ACC112 (cell line): ENCODE measurements at regions not wholly inside any gene's neighbourhood (a gene's known extent, or its start where the extent isn't known, plus 50 kb on each side); places are given as distances from the start of the nearest gene placed in this dataset.

Experiments
- H2AFZ ChIP-seq: fragments of 200-600 bp; sonication (generic); one replicate; pipeline ENCODE4 v1.6.0; 2017; ENCODE audit warnings: antibody characterized with exemption, low read length; ENCODE audit not compliant: unreplicated experiment
- H3K27ac ChIP-seq: fragments of 200-600 bp; sonication (generic); 2 replicates; pipeline ENCODE4 v1.5.1; 2014; ENCODE audit warnings: low read depth, mild to moderate bottlenecking, antibody characterized with exemption, low read length, moderate library complexity
- H3K27me3 ChIP-seq: fragments of 200-600 bp; sonication (generic); 2 replicates; pipeline ENCODE4 v1.6.1; 2014; ENCODE audit warnings: mild to moderate bottlenecking, antibody characterized with exemption, low read length, moderate library complexity, mixed read lengths; ENCODE audit not compliant: insufficient read depth
- H3K36me3 ChIP-seq: fragments of 200-600 bp; sonication (generic); 2 replicates; pipeline ENCODE4 v1.6.1; 2016; ENCODE audit warnings: mild to moderate bottlenecking, antibody characterized with exemption, low read length, moderate library complexity, mixed read lengths; ENCODE audit not compliant: insufficient read depth
- H3K4me1 ChIP-seq: fragments of 200-600 bp; sonication (generic); one replicate; pipeline ENCODE4 v1.6.1; 2016; ENCODE audit warnings: low read length, mixed read lengths; ENCODE audit not compliant: insufficient read depth, unreplicated experiment, control insufficient read depth
- H3K4me3 ChIP-seq: fragments of 200-600 bp; sonication (generic); 2 replicates; pipeline ENCODE4 v1.5.1; 2014; ENCODE audit warnings: mild to moderate bottlenecking, low read depth, low read length
- H3K79me2 ChIP-seq: fragments of 200-600 bp; sonication (generic); one replicate; pipeline ENCODE4 v1.6.0; 2016; ENCODE audit warnings: low read length; ENCODE audit not compliant: control insufficient read depth, unreplicated experiment, insufficient read depth

DNA sequence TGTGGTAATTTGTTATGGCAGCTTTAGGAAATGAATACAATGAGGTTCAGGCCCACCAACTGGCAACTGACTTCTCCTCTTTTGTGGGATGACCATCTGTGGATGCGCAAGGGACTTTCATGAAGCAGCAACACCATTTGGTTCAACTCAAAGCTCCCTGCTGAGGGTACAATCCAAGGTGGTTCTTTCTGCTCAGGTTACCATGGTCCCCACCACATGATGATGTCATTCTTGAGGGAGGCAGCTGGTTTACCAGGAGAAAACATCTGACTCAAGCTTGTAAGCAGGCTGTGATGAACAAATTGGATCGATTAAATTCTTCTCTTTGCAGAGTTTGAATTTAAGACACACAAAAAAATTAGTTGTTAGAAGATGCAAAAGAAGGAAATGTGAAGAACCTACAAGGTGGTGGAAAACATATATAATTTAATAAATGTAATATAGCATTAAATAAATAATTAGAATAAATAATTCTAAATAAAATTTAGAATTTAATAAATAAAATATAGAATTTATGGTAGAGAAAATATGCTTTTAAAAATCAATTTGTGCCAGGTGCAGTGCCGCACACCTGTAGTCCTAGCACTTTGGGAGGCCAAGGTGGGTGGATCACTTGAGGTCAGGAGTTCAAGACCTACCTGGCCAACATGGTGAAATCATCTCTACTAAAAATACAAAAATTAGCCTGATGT is 67.6 kb upstream of the ANKFN1 start:
- Histone ChIP-seq H3K27ac (no peak overlapping the region), H3K4me3 (no peak overlapping the region), H3K27me3 (0 out of 2 replicates have a peak, but pooled peaks cover 5% of the 10 kb centered on the region), H3K36me3 (no peaks in the 10 kb centered on the region), H3K79me2 (no peaks in the 10 kb centered on the region), H3K4me1 (no peaks in the 10 kb centered on the region), H2AFZ (no peak overlapping the region)

DNA sequence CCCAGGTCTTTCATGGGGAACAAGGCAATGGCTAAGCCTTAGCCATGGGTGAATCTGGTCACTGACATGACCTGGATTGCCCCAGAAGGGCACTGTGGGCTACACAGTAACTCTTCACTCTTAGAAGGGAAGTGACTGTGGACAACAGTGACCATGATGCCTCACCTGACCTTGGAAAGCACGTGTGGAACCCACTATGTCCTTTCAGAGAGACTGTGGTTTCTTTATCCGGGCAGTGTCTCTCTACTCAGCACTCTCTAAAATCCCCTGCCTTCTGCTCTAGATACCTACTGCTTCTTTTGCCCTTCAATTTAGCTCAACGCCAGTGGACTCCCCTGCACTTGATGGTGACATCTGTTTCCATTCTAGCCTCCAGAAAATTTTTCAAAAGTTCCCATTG is 66.1 kb upstream of the ANKFN1 start:
- H3K27ac ChIP-seq = no peak overlapping the region
- H3K79me2 ChIP-seq = no peaks in the 10 kb centered on the region
- peaks cover 10% of the 10 kb centered on the region; the same call in 1 of the 2 replicates for H3K27me3 ChIP-seq
- H3K4me1 ChIP-seq = no peaks in the 10 kb centered on the region
- H2AFZ ChIP-seq = no peak overlapping the region
- no peaks in the 10 kb centered on the region for H3K36me3 ChIP-seq
- H3K4me3 ChIP-seq = no peak overlapping the region

DNA sequence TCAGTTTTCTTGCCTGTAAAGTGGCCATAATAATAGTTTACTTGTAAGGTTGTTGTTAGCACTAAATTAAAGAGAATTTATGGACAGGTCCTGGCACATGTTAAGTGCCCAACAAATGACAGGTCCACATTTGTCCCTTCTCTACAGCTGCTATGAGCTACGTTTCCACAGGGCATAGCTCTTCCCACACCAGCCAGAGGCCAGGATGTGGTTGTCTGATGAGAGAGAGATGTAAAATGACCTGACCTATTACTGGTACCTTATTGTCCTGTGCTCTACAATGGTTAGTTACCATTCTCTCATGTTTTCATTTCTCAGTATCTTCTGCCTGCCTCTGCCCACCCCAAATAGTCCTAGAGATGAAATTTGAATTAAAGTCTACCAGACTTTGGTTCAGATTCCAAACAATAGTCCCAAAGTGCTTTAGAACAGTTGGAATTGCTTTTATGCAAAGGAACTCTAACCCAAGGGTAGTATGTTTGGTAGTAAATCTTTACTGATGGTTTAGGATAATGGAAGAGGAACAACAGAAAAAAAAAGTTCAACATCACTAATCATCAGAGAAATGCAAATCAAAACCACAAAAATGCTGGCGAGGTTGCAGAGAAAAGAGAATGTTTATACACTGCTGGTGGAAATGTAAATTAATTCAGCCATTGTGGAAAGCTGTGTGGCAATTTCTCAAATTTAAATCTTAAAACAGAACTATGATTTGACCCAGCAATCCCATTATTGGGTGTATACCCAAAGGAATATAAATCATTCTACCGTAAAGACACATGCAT is 57.1 kb upstream of the ANKFN1 start:
- H3K36me3 ChIP-seq = no peaks in the 10 kb centered on the region
- H3K79me2 ChIP-seq = no peaks in the 10 kb centered on the region
- peaks cover 26% of the 10 kb centered on the region for H3K27me3 ChIP-seq
- no peak overlapping the region for H2AFZ ChIP-seq
- no peaks in the 10 kb centered on the region for H3K4me1 ChIP-seq
- no peak overlapping the region for H3K4me3 ChIP-seq
- H3K27ac ChIP-seq = no peak overlapping the region

DNA sequence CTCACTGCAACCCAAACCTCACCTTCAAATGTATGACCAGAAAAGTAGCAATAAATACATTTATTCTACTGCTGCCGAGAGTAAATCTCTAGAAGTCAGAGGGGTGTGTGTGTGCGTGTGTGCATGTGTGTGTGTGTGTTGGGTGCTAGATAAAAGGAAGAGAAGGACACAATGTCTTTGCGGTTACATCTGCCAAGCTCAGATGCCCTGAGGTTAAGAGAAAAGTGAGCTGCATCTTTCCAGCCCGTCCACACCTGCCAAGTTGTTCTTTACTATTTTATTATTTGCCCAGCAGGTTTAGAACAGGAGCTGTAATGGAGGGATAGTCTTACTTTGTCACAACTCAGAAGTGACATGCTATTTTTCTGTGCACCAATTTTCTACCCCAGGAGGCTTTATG is 54.5 kb upstream of the ANKFN1 start:
- no peaks in the 10 kb centered on the region for H3K79me2 ChIP-seq
- no peaks in the 10 kb centered on the region for H3K36me3 ChIP-seq
- peaks cover 36% of the 10 kb centered on the region for H3K27me3 ChIP-seq
- H3K27ac ChIP-seq = no peak overlapping the region
- H3K4me3 ChIP-seq = no peak overlapping the region
- H3K4me1 ChIP-seq = no peaks in the 10 kb centered on the region
- H2AFZ ChIP-seq = no peak overlapping the region

DNA sequence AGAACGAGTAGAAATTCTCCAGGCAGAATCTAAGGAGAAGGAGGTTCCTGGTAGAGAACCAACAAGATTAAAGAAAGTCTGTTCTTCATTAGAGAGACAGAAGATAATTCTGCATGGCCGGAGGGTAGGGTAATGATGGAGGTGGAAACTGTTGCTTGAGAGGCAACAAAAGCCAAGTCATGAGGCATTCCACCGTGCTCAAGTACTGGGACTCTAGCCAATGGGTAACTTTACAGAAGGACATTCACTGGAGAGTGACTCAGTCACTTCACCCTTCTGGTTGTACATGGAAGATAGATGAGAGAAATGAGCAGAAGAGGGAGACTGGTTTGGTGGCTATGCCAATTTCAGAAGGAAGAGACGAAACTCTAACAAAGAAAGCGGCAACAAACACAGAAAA is 53.6 kb upstream of the ANKFN1 start:
- H3K4me1 ChIP-seq = no peaks in the 10 kb centered on the region
- H2AFZ ChIP-seq = no peak overlapping the region
- H3K27me3 ChIP-seq = peaks cover 40% of the 10 kb centered on the region
- no peak overlapping the region for H3K4me3 ChIP-seq
- no peaks in the 10 kb centered on the region for H3K79me2 ChIP-seq
- H3K36me3 ChIP-seq = no peaks in the 10 kb centered on the region
- no peak overlapping the region for H3K27ac ChIP-seq
